Endothelial cell (in vitro differentiated cells): ENCODE measurements at regions not wholly inside any gene's neighbourhood (a gene's known extent, or its start where the extent isn't known, plus 50 kb on each side); places are given as distances from the start of the nearest gene placed in this dataset.
"Not testable (repeated sequence)": the region's sequence is repeated elsewhere in the genome, so short reads cannot be mapped to it uniquely, and the experiment has no call there.

ENCODE experiments used
- DNase-seq: peaks from one replicate; pipeline ENCODE4 v3.0.0; 2021; ENCODE audit warnings: low spot score
- H3K27ac Mint-ChIP-seq: one replicate; pipeline ENCODE4 v1.8.0; 2021; ENCODE audit warnings: mixed read lengths, inconsistent platforms; ENCODE audit not compliant: unreplicated experiment
- H3K27me3 Mint-ChIP-seq: one replicate; pipeline ENCODE4 v1.8.0; 2021; ENCODE audit warnings: mild to moderate bottlenecking, moderate library complexity, mixed read lengths, inconsistent platforms; ENCODE audit not compliant: unreplicated experiment
- H3K36me3 Mint-ChIP-seq: one replicate; pipeline ENCODE4 v1.8.0; 2021; ENCODE audit warnings: mild to moderate bottlenecking, low read depth, mixed read lengths, inconsistent platforms; ENCODE audit not compliant: unreplicated experiment
- H3K4me1 Mint-ChIP-seq: one replicate; pipeline ENCODE4 v1.8.0; 2021; ENCODE audit warnings: mild to moderate bottlenecking, mixed read lengths, inconsistent platforms; ENCODE audit not compliant: unreplicated experiment
- H3K4me3 Mint-ChIP-seq: one replicate; pipeline ENCODE4 v1.8.0; 2021; ENCODE audit warnings: mild to moderate bottlenecking, mixed read lengths, inconsistent platforms; ENCODE audit not compliant: unreplicated experiment
- H3K9me3 Mint-ChIP-seq: one replicate; pipeline ENCODE4 v1.8.0; 2021; ENCODE audit warnings: mixed read lengths, inconsistent platforms; ENCODE audit not compliant: unreplicated experiment
- TF ChIP-seq, protein P1 (sequence below): fragments of 200-600 bp; sonication (generic); IDR thresholded peaks from one replicate; pipeline ENCODE4 v1.5.0; 2021; ENCODE audit warnings: antibody characterized with exemption; ENCODE audit not compliant: unreplicated experiment

DNA sequence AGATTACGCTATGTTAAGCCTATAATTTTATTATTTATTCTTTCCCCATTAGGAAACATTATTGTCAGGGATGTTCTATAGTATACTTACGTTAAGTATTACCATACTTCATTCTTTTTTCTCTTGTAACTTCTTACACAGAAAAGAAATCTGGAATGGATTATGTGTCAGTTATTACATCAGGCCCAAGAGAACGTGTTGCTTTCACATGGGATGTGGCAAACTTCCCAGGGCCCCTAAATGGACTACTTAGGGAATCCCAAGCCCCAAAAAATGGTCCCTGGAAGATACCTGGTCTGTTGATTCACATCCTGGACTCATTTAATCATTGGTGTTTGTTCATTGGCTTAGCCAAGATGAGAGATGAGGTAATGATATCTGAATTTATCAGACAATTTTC, 249.8 kb downstream of the NRIP1 start:
- H3K9me3 Mint-ChIP-seq: no peaks in the 10 kb centered on the region
- H3K27ac Mint-ChIP-seq: no peak overlapping the region
- no peaks in the 10 kb centered on the region for H3K36me3 Mint-ChIP-seq
- H3K27me3 Mint-ChIP-seq: no peaks in the 10 kb centered on the region
- no peaks in the 10 kb centered on the region for H3K4me1 Mint-ChIP-seq
- H3K4me3 Mint-ChIP-seq: no peak overlapping the region
- DNase-seq: no peak
- TF ChIP-seq, protein P1, sequence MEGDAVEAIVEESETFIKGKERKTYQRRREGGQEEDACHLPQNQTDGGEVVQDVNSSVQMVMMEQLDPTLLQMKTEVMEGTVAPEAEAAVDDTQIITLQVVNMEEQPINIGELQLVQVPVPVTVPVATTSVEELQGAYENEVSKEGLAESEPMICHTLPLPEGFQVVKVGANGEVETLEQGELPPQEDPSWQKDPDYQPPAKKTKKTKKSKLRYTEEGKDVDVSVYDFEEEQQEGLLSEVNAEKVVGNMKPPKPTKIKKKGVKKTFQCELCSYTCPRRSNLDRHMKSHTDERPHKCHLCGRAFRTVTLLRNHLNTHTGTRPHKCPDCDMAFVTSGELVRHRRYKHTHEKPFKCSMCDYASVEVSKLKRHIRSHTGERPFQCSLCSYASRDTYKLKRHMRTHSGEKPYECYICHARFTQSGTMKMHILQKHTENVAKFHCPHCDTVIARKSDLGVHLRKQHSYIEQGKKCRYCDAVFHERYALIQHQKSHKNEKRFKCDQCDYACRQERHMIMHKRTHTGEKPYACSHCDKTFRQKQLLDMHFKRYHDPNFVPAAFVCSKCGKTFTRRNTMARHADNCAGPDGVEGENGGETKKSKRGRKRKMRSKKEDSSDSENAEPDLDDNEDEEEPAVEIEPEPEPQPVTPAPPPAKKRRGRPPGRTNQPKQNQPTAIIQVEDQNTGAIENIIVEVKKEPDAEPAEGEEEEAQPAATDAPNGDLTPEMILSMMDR: no peak

DNA sequence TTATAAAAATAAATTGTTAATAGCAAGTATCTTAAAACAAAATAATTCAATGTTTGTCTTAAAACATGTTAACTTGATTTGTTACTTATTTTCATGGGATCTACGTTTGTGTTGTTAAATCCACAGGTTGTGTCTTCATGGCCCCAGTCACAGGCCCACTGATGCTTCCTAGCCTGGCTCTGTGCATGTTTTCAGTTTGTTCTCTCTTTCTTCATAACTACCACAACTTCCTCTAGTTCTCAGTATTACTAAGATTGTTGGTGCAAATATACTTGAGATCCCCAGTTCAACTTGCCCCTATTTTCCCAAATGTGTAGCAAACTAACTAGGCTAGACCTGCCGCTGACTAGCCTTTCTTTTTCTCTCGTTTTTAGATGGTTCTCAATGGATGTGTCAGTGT, 250.5 kb downstream of the NRIP1 start:
- no peak for DNase-seq
- Mint-ChIP-seq H3K27ac (no peak overlapping the region), H3K9me3 (no peaks in the 10 kb centered on the region), H3K4me1 (no peaks in the 10 kb centered on the region), H3K36me3 (no peaks in the 10 kb centered on the region), H3K4me3 (no peak overlapping the region), H3K27me3 (no peaks in the 10 kb centered on the region)
- TF ChIP-seq, protein P1: no peak

- not testable (repeated sequence) for DNase-seq, H3K9me3 Mint-ChIP-seq, H3K4me3 Mint-ChIP-seq, H3K27me3 Mint-ChIP-seq, H3K27ac Mint-ChIP-seq, H3K4me1 Mint-ChIP-seq, H3K36me3 Mint-ChIP-seq
Measured at GRCh38 chr21:14804170-14804569, 258.1 kb upstream of the SAMSN1 start.

- H3K36me3 Mint-ChIP-seq: peaks cover 7% of the 10 kb centered on the region
- no peaks in the 10 kb centered on the region for H3K27me3 Mint-ChIP-seq
- DNase-seq: no peak
- H3K4me3 Mint-ChIP-seq: no peak overlapping the region
- H3K27ac Mint-ChIP-seq: no peak overlapping the region
- TF ChIP-seq, protein P1: no peak
- H3K9me3 Mint-ChIP-seq: peaks cover 6% of the 10 kb centered on the region
- H3K4me1 Mint-ChIP-seq: no peaks in the 10 kb centered on the region
Measured at GRCh38 chr21:14797543-14797942, 251.4 kb upstream of the SAMSN1 start.

DNA sequence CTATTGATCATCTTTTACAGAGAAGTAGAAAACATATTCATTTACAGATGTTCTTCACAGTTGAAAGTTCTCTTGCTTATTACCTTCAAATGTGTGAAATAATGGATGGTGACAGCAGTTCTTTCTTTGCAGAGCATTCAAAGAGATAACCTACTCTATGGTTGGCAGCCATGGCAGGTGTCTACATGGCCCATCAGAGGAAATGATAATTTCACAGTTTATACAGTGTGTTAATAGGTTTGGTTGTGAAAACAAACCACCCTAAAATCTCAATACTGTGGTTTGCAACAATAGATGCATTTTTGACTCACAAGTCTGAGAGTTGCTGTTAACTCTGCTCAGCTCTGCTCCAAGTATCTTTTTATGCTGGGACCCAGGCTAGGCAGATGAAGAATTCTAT, 241.2 kb upstream of the SAMSN1 start:
- H3K9me3 Mint-ChIP-seq: no peaks in the 10 kb centered on the region
- H3K27me3 Mint-ChIP-seq: no peaks in the 10 kb centered on the region
- no peaks in the 10 kb centered on the region for H3K36me3 Mint-ChIP-seq

More for the DNA sequence above, 241.2 kb upstream of the SAMSN1 start:
- Mint-ChIP-seq H3K4me1 (no peaks in the 10 kb centered on the region), H3K4me3 (no peak overlapping the region), H3K27ac (no peak overlapping the region)
- TF ChIP-seq, protein P1: no peak
- no peak for DNase-seq
